Natural killer cell treated with Interleukin-12 subunit alpha and Interleukin-12 subunit beta and Interleukin-15 and Interleukin-18, amount 100 ng/mL, for 72 hours (primary cell): ENCODE measurements at regions not wholly inside any gene's neighbourhood (a gene's known extent, or its start where the extent isn't known, plus 50 kb on each side); places are given as distances from the start of the nearest gene placed in this dataset.

ENCODE experiments used
- ATAC-seq, 2 donors: fragments of 150-1000 bp; cut with Tn5 transposase in 1 of 2; sonication (Bioruptor Pico), chemical (Tn5 transposase) in 1 of 2; 2 replicates each; pipeline ENCODE4 v1.10.0; 2021
- DNase-seq: peaks from one replicate; pipeline ENCODE4 v3.0.0; 2022; ENCODE audit warnings: low spot score
- H3K27ac Mint-ChIP-seq, 2 donors: 1 replicate in 1 of 2; 2 replicates in 1 of 2; pipeline ENCODE4 v1.8.0; 2022; ENCODE audit warnings: mixed read lengths in 2 of 2, mild to moderate bottlenecking in 1 of 2, moderate library complexity in 1 of 2
- H3K27me3 Mint-ChIP-seq, 2 donors: 1 replicate in 1 of 2; 2 replicates in 1 of 2; pipeline ENCODE4 v1.8.0; 2022; ENCODE audit warnings: mixed read lengths in 2 of 2
- H3K36me3 Mint-ChIP-seq: one replicate; pipeline ENCODE4 v1.8.0; 2022; ENCODE audit warnings: mixed read lengths
- H3K4me1 Mint-ChIP-seq, 2 donors: 1 replicate in 1 of 2; 2 replicates in 1 of 2; pipeline ENCODE4 v1.8.0; 2022; ENCODE audit warnings: low read depth in 2 of 2, mixed read lengths in 2 of 2, mild to moderate bottlenecking in 1 of 2
- H3K4me3 Mint-ChIP-seq: one replicate; pipeline ENCODE4 v1.8.0; 2022; ENCODE audit warnings: mixed read lengths
- H3K9me3 Mint-ChIP-seq: 2 replicates; pipeline ENCODE4 v1.8.0; 2022; ENCODE audit warnings: mixed read lengths

- no peak for ATAC-seq
- Mint-ChIP-seq H3K4me3 (no peak overlapping the region), H3K36me3 (no peaks in the 10 kb centered on the region), H3K9me3 (peaks cover 2% of the 10 kb centered on the region), H3K4me1 (peaks cover 0 to 31% of the 10 kb centered on the region in 2 donors), H3K27ac (no peak overlapping the region), H3K27me3 (no peaks in the 10 kb centered on the region)
- DNase-seq: no peak
These were observed 141.6 kb upstream of the RPS23 start for GRCh38 chr5:82419559-82420332.

- Mint-ChIP-seq H3K9me3 (peaks cover 2% of the 10 kb centered on the region), H3K4me1 (peaks cover 11 to 40% of the 10 kb centered on the region in 2 donors), H3K27me3 (no peaks in the 10 kb centered on the region), H3K4me3 (no peak overlapping the region), H3K27ac (peak overlapping the region in 1 of 2 donors; percentile 2), H3K36me3 (no peaks in the 10 kb centered on the region)
- no peak for ATAC-seq
- no peak for DNase-seq
These were observed 140.4 kb upstream of the RPS23 start for GRCh38 chr5:82418608-82418950.

- Mint-ChIP-seq H3K27ac (peak overlapping the region in 1 of 2 donors; percentile 23), H3K9me3 (peaks cover 2% of the 10 kb centered on the region), H3K4me1 (peaks cover 17 to 43% of the 10 kb centered on the region in 2 donors), H3K27me3 (no peaks in the 10 kb centered on the region), H3K36me3 (no peaks in the 10 kb centered on the region), H3K4me3 (no peak overlapping the region)
- ATAC-seq (no peak), DNase-seq (no peak)
These were observed 139.8 kb upstream of the RPS23 start for GRCh38 chr5:82417776-82418607.

- Mint-ChIP-seq H3K27me3 (no peaks in the 10 kb centered on the region), H3K36me3 (no peaks in the 10 kb centered on the region), H3K4me3 (no peak overlapping the region), H3K4me1 (peaks cover 21 to 40% of the 10 kb centered on the region in 2 donors), H3K9me3 (no peaks in the 10 kb centered on the region), H3K27ac (no peak overlapping the region)
- ATAC-seq: no peak
- no peak for DNase-seq
These were observed 138.4 kb upstream of the RPS23 start for GRCh38 chr5:82416512-82416911.

GRCh38 chr5:82414041-82414388 lies 135.9 kb upstream of the RPS23 start:
- DNase-seq: no peak
- H3K9me3 Mint-ChIP-seq: no peaks in the 10 kb centered on the region
- H3K4me3 Mint-ChIP-seq: peak overlapping the region; percentile 67
- H3K36me3 Mint-ChIP-seq: no peaks in the 10 kb centered on the region
- H3K27me3 Mint-ChIP-seq: no peaks in the 10 kb centered on the region
- ATAC-seq: no peak
- H3K27ac Mint-ChIP-seq: peak overlapping the region; percentile 40 to 70
- H3K4me1 Mint-ChIP-seq: peaks cover 21 to 34% of the 10 kb centered on the region in 2 donors

- Mint-ChIP-seq H3K4me1 (peaks cover 21 to 34% of the 10 kb centered on the region in 2 donors), H3K4me3 (peak overlapping the region; percentile 67), H3K9me3 (no peaks in the 10 kb centered on the region), H3K36me3 (no peaks in the 10 kb centered on the region), H3K27me3 (no peaks in the 10 kb centered on the region), H3K27ac (peak overlapping the region; percentile 40 to 70)
- DNase-seq (no peak), ATAC-seq (peak; percentile 50 to 65)
These were observed 135.3 kb upstream of the RPS23 start for GRCh38 chr5:82413302-82414040.

- ATAC-seq (no peak), DNase-seq (no peak)
- H3K36me3 Mint-ChIP-seq: peaks cover 4% of the 10 kb centered on the region
- H3K4me3 Mint-ChIP-seq: no peak overlapping the region
- H3K27me3 Mint-ChIP-seq: no peaks in the 10 kb centered on the region
- H3K9me3 Mint-ChIP-seq: peaks cover 2% of the 10 kb centered on the region
- peaks cover 4 to 10% of the 10 kb centered on the region in 2 donors for H3K4me1 Mint-ChIP-seq
- no peak overlapping the region for H3K27ac Mint-ChIP-seq
These were observed 129.9 kb upstream of the RPS23 start for GRCh38 chr5:82408033-82408432.

- Mint-ChIP-seq H3K27me3 (no peaks in the 10 kb centered on the region), H3K4me3 (no peak overlapping the region), H3K9me3 (peaks cover 2% of the 10 kb centered on the region), H3K4me1 (peaks cover 0 to 2% of the 10 kb centered on the region in 2 donors), H3K27ac (no peak overlapping the region), H3K36me3 (peaks cover 4% of the 10 kb centered on the region)
- ATAC-seq: no peak
- no peak for DNase-seq
These were observed 128.1 kb upstream of the RPS23 start for GRCh38 chr5:82406205-82406773.

- Mint-ChIP-seq H3K27ac (peak overlapping the region in 1 of 2 donors; percentile 25), H3K27me3 (no peaks in the 10 kb centered on the region), H3K4me1 (peaks cover 0 to 2% of the 10 kb centered on the region in 2 donors), H3K4me3 (no peak overlapping the region), H3K36me3 (peaks cover 4% of the 10 kb centered on the region), H3K9me3 (peaks cover 2% of the 10 kb centered on the region)
- ATAC-seq (no peak), DNase-seq (no peak)
These were observed 127.6 kb upstream of the RPS23 start for GRCh38 chr5:82405618-82406204.

- Mint-ChIP-seq H3K27ac (peak overlapping the region in 1 of 2 donors; percentile 25), H3K27me3 (peaks cover 0 to under 1% of the 10 kb centered on the region in 2 donors), H3K4me1 (peaks cover 0 to 2% of the 10 kb centered on the region in 2 donors), H3K4me3 (no peak overlapping the region), H3K36me3 (peaks cover 4% of the 10 kb centered on the region), H3K9me3 (peaks cover 2% of the 10 kb centered on the region)
- ATAC-seq (no peak), DNase-seq (no peak)
These were observed 127.0 kb upstream of the RPS23 start for GRCh38 chr5:82405161-82405560.

- Mint-ChIP-seq H3K27ac (no peak overlapping the region), H3K36me3 (peaks cover 4% of the 10 kb centered on the region), H3K27me3 (peaks cover 0 to 8% of the 10 kb centered on the region in 2 donors), H3K9me3 (peaks cover 6% of the 10 kb centered on the region), H3K4me1 (peaks cover 0 to 6% of the 10 kb centered on the region in 2 donors), H3K4me3 (no peak overlapping the region)
- DNase-seq (no peak), ATAC-seq (no peak)
These were observed 126.3 kb upstream of the RPS23 start for GRCh38 chr5:82404382-82404945.

GRCh38 chr5:82403724-82404123 lies 125.6 kb upstream of the RPS23 start:
- H3K4me1 Mint-ChIP-seq: peaks cover 0 to 6% of the 10 kb centered on the region in 2 donors
- peaks cover 6% of the 10 kb centered on the region for H3K9me3 Mint-ChIP-seq
- H3K36me3 Mint-ChIP-seq: peaks cover 4% of the 10 kb centered on the region
- ATAC-seq (no peak), DNase-seq (no peak)
- H3K4me3 Mint-ChIP-seq: no peak overlapping the region
- H3K27ac Mint-ChIP-seq: no peak overlapping the region
- H3K27me3 Mint-ChIP-seq: peaks cover 0 to 13% of the 10 kb centered on the region in 2 donors

GRCh38 chr5:82403026-82403425 lies 124.9 kb upstream of the RPS23 start:
- DNase-seq (no peak), ATAC-seq (no peak)
- no peak overlapping the region for H3K27ac Mint-ChIP-seq
- no peak overlapping the region for H3K4me3 Mint-ChIP-seq
- H3K4me1 Mint-ChIP-seq: peaks cover 0 to 6% of the 10 kb centered on the region in 2 donors
- peaks cover 6% of the 10 kb centered on the region for H3K9me3 Mint-ChIP-seq
- peaks cover 4% of the 10 kb centered on the region for H3K36me3 Mint-ChIP-seq
- H3K27me3 Mint-ChIP-seq: peaks cover 0 to 13% of the 10 kb centered on the region in 2 donors
